ENCODE measurements at regions not wholly inside any gene's neighbourhood (a gene's known extent, or its start where the extent isn't known, plus 50 kb on each side); places are given as distances from the start of the nearest gene placed in this dataset.

GRCh38 chr1:219759095-219759494 lies 146.2 kb upstream of the ZC3H11B start:
- Histone ChIP-seq H3K4me1 (ENCODE audit: control insufficient read depth, insufficient read depth, low read length) (peaks cover 4% of the 10 kb centered on the region), H3K36me3 (ENCODE audit: control insufficient read depth, insufficient read depth, low read length) (no peaks in the 10 kb centered on the region), H3K27ac (ENCODE audit: low read depth, low read length) (no peak overlapping the region), H3K27me3 (ENCODE audit: control insufficient read depth, insufficient read depth, low read length) (no peaks in the 10 kb centered on the region), H3K4me3 (ENCODE audit: low read depth, low read length) (no peak overlapping the region), H3K9me3 (ENCODE audit: control insufficient read depth, insufficient read depth, low read length) (no peaks in the 10 kb centered on the region)
- WGBS (ENCODE audit: insufficient coverage), result no CpG with 5 or more reads among the region's 1 CpG
- DNase-seq (ENCODE audit: low read depth in 4 of 6, low spot score in 6 of 6), result no peak

DNA sequence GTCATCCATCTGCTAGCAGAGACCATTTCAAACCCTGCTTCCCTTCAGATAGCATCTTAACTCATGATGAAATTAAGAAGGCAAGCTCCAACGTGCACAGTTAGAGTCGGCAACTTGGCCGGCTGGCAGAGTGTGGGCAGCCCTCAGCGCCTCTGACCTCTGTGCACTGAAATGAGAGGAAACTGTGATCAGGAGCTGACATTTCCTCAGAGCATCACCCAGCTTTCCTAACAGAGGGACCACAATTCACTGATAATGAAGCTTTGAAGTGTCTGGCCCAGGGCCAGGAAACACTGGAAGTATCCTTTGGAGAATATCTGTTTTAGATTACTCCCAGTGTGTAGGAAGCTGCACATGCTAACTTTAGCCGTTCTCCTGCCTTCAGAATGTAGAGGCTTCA lies 145.0 kb upstream of the ZC3H11B start:
- no peak overlapping the region for H3K4me3 ChIP-seq (ENCODE audit: low read depth, low read length)
- no peaks in the 10 kb centered on the region for H3K27me3 ChIP-seq (ENCODE audit: control insufficient read depth, insufficient read depth, low read length)
- H3K27ac ChIP-seq (ENCODE audit: low read depth, low read length), result no peak overlapping the region
- DNase-seq (ENCODE audit: low read depth in 4 of 6, low spot score in 6 of 6), result peak in 4 of 6 donors; percentile 13 to 71 (median 40)
- WGBS (ENCODE audit: insufficient coverage), result 45% methylated on average over 5 of the region's 5 CpGs
- peaks cover 4% of the 10 kb centered on the region for H3K4me1 ChIP-seq (ENCODE audit: control insufficient read depth, insufficient read depth, low read length)
- H3K9me3 ChIP-seq (ENCODE audit: control insufficient read depth, insufficient read depth, low read length), result no peaks in the 10 kb centered on the region
- H3K36me3 ChIP-seq (ENCODE audit: control insufficient read depth, insufficient read depth, low read length), result no peaks in the 10 kb centered on the region

DNA sequence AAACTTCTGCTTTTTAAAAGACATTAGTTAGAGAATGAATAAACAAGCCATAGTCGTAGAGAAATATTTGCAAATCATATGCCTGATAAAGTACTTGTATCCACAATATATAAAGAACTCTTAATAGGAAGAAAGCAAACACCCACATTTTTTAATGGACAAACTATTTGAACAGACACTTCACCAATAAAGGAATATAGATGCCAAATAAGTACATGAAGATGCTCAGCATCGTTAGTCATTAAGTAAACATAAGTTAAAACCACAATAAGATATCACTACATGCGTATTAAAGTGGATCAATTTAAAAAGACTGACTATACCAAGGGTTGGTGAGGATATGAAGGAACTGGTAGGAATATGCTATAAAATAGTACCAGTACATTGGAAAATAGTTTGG lies 142.3 kb upstream of the ZC3H11B start:
- H3K4me1 ChIP-seq (ENCODE audit: control insufficient read depth, insufficient read depth, low read length), result peaks cover 4% of the 10 kb centered on the region
- no peak for DNase-seq (ENCODE audit: low read depth in 4 of 6, low spot score in 6 of 6)
- no peak overlapping the region for H3K4me3 ChIP-seq (ENCODE audit: low read depth, low read length)
- no peaks in the 10 kb centered on the region for H3K36me3 ChIP-seq (ENCODE audit: control insufficient read depth, insufficient read depth, low read length)
- H3K9me3 ChIP-seq (ENCODE audit: control insufficient read depth, insufficient read depth, low read length), result no peaks in the 10 kb centered on the region
- WGBS (ENCODE audit: insufficient coverage), result no CpG with 5 or more reads among the region's 3 CpGs
- H3K27me3 ChIP-seq (ENCODE audit: control insufficient read depth, insufficient read depth, low read length), result no peaks in the 10 kb centered on the region
- no peak overlapping the region for H3K27ac ChIP-seq (ENCODE audit: low read depth, low read length)

DNA sequence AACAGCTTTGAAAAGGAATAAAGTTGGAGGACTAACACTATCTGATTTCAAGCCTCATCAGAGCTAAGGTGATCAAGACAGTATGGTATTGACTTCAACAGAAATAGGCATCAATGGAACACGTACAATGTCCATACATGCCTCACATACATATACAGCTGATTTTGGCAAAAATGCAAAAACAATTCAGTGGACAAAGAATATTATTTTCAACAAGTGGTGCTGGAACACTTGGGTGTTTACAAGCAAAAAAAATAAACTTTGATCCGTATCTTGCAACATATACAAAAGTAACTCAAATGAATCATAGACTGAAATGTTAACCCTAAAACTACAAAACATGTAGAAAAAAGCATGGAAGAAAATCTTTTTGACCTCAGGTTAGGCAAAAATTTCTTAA lies 141.9 kb upstream of the ZC3H11B start:
- H3K27ac ChIP-seq (ENCODE audit: low read depth, low read length), result no peak overlapping the region
- no peak overlapping the region for H3K4me3 ChIP-seq (ENCODE audit: low read depth, low read length)
- no peak for DNase-seq (ENCODE audit: low read depth in 4 of 6, low spot score in 6 of 6)
- H3K4me1 ChIP-seq (ENCODE audit: control insufficient read depth, insufficient read depth, low read length), result peaks cover 4% of the 10 kb centered on the region
- H3K27me3 ChIP-seq (ENCODE audit: control insufficient read depth, insufficient read depth, low read length), result no peaks in the 10 kb centered on the region
- no CpG with 5 or more reads among the region's 2 CpGs for WGBS (ENCODE audit: insufficient coverage)
- no peaks in the 10 kb centered on the region for H3K9me3 ChIP-seq (ENCODE audit: control insufficient read depth, insufficient read depth, low read length)
- H3K36me3 ChIP-seq (ENCODE audit: control insufficient read depth, insufficient read depth, low read length), result no peaks in the 10 kb centered on the region

- Histone ChIP-seq H3K27ac (ENCODE audit: low read depth, low read length) (no peak overlapping the region), H3K4me3 (ENCODE audit: low read depth, low read length) (no peak overlapping the region), H3K36me3 (ENCODE audit: control insufficient read depth, insufficient read depth, low read length) (no peaks in the 10 kb centered on the region), H3K4me1 (ENCODE audit: control insufficient read depth, insufficient read depth, low read length) (peaks cover 4% of the 10 kb centered on the region), H3K27me3 (ENCODE audit: control insufficient read depth, insufficient read depth, low read length) (no peaks in the 10 kb centered on the region), H3K9me3 (ENCODE audit: control insufficient read depth, insufficient read depth, low read length) (no peaks in the 10 kb centered on the region)
- WGBS (ENCODE audit: insufficient coverage), result 40% methylated on average over 1 of the region's 4 CpGs
- no peak for DNase-seq (ENCODE audit: low read depth in 4 of 6, low spot score in 6 of 6)
Measured at GRCh38 chr1:219753914-219754313, 141.0 kb upstream of the ZC3H11B start.

- peaks cover under 1% of the 10 kb centered on the region for H3K4me1 ChIP-seq (ENCODE audit: control insufficient read depth, insufficient read depth, low read length)
- no peaks in the 10 kb centered on the region for H3K27me3 ChIP-seq (ENCODE audit: control insufficient read depth, insufficient read depth, low read length)
- no peak overlapping the region for H3K27ac ChIP-seq (ENCODE audit: low read depth, low read length)
- no CpG with 5 or more reads among the region's 1 CpG for WGBS (ENCODE audit: insufficient coverage)
- no peaks in the 10 kb centered on the region for H3K9me3 ChIP-seq (ENCODE audit: control insufficient read depth, insufficient read depth, low read length)
- no peaks in the 10 kb centered on the region for H3K36me3 ChIP-seq (ENCODE audit: control insufficient read depth, insufficient read depth, low read length)
- H3K4me3 ChIP-seq (ENCODE audit: low read depth, low read length), result no peak overlapping the region
- DNase-seq (ENCODE audit: low read depth in 4 of 6, low spot score in 6 of 6), result no peak
Measured at GRCh38 chr1:219752645-219753044, 139.7 kb upstream of the ZC3H11B start.

DNA sequence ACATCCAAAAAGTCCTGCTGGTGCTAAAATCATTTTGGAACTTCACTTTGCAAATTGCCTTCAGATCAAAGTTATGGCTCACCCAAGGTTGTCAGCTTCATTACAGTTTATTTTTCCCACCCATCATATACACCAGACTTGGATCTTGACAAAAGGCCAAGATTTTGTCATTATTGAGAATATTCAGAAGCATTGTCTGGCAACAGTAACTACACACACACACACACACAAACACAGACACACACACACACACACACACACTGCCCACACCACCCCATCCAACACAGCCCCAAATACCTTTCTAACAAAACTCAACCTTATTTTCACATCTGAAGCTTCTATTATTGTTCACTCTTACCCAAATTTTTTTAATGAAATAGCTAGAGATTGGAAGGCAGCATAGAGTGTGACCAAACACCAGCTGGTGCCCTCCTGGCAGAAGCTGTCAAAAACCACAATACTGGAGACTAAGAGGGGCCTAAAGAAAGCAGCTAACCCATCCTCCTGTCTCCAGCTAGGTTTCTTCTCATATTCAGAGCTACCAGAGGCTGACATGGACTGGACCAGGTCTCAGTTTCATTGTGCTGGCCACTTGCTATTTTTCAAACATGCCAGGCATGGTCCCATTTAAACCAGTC lies 139.1 kb upstream of the ZC3H11B start:
- Histone ChIP-seq H3K9me3 (ENCODE audit: control insufficient read depth, insufficient read depth, low read length) (no peaks in the 10 kb centered on the region), H3K4me1 (ENCODE audit: control insufficient read depth, insufficient read depth, low read length) (no peaks in the 10 kb centered on the region), H3K27me3 (ENCODE audit: control insufficient read depth, insufficient read depth, low read length) (no peaks in the 10 kb centered on the region), H3K36me3 (ENCODE audit: control insufficient read depth, insufficient read depth, low read length) (no peaks in the 10 kb centered on the region), H3K27ac (ENCODE audit: low read depth, low read length) (no peak overlapping the region), H3K4me3 (ENCODE audit: low read depth, low read length) (no peak overlapping the region)
- DNase-seq (ENCODE audit: low read depth in 4 of 6, low spot score in 6 of 6), result peak in 1 of 6 donors; percentile 61

GRCh38 chr1:219749370-219749769 lies 136.5 kb upstream of the ZC3H11B start:
- H3K27ac ChIP-seq (ENCODE audit: low read depth, low read length), result no peak overlapping the region
- no peaks in the 10 kb centered on the region for H3K4me1 ChIP-seq (ENCODE audit: control insufficient read depth, insufficient read depth, low read length)
- H3K9me3 ChIP-seq (ENCODE audit: control insufficient read depth, insufficient read depth, low read length), result no peaks in the 10 kb centered on the region
- H3K27me3 ChIP-seq (ENCODE audit: control insufficient read depth, insufficient read depth, low read length), result no peaks in the 10 kb centered on the region
- no peak overlapping the region for H3K4me3 ChIP-seq (ENCODE audit: low read depth, low read length)
- no peak for DNase-seq (ENCODE audit: low read depth in 4 of 6, low spot score in 6 of 6)
- WGBS (ENCODE audit: insufficient coverage), result no CpG with 5 or more reads among the region's 2 CpGs
- no peaks in the 10 kb centered on the region for H3K36me3 ChIP-seq (ENCODE audit: control insufficient read depth, insufficient read depth, low read length)

DNA sequence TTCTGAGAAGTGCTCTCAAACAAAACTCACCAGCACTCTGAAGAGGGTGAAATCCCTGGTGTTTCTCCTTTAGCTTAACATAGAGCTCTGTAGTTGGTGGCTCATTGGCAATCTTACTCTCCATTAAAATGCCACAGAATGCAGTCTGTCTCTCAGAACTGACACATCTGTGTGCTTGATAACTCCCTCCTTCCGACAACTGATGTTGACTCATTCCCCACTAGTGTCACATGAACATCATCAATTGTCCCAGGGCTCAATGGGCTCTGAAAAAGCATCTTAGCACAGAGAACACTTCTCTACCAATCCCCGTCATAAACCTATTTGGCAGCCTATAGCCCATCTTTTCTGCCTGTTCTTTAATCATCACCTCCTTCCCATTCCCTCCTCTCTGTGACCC lies 133.2 kb upstream of the ZC3H11B start:
- 100% methylated on average over 1 of the region's 2 CpGs for WGBS (ENCODE audit: insufficient coverage)
- Histone ChIP-seq H3K4me1 (ENCODE audit: control insufficient read depth, insufficient read depth, low read length) (no peaks in the 10 kb centered on the region), H3K4me3 (ENCODE audit: low read depth, low read length) (no peak overlapping the region), H3K27me3 (ENCODE audit: control insufficient read depth, insufficient read depth, low read length) (no peaks in the 10 kb centered on the region), H3K9me3 (ENCODE audit: control insufficient read depth, insufficient read depth, low read length) (no peaks in the 10 kb centered on the region), H3K27ac (ENCODE audit: low read depth, low read length) (no peak overlapping the region), H3K36me3 (ENCODE audit: control insufficient read depth, insufficient read depth, low read length) (no peaks in the 10 kb centered on the region)
- no peak for DNase-seq (ENCODE audit: low read depth in 4 of 6, low spot score in 6 of 6)

GRCh38 chr1:219744652-219745469 lies 132.0 kb upstream of the ZC3H11B start:
- no CpG with 5 or more reads among the region's 3 CpGs for WGBS (ENCODE audit: insufficient coverage)
- Histone ChIP-seq H3K36me3 (ENCODE audit: control insufficient read depth, insufficient read depth, low read length) (no peaks in the 10 kb centered on the region), H3K9me3 (ENCODE audit: control insufficient read depth, insufficient read depth, low read length) (no peaks in the 10 kb centered on the region), H3K27ac (ENCODE audit: low read depth, low read length) (no peak overlapping the region), H3K27me3 (ENCODE audit: control insufficient read depth, insufficient read depth, low read length) (no peaks in the 10 kb centered on the region), H3K4me1 (ENCODE audit: control insufficient read depth, insufficient read depth, low read length) (no peaks in the 10 kb centered on the region), H3K4me3 (ENCODE audit: low read depth, low read length) (no peak overlapping the region)
- no peak for DNase-seq (ENCODE audit: low read depth in 4 of 6, low spot score in 6 of 6)
